IMR-90 (cell line): ENCODE measurements at regions not wholly inside any gene's neighbourhood (a gene's known extent, or its start where the extent isn't known, plus 50 kb on each side); places are given as distances from the start of the nearest gene placed in this dataset.
A peak's percentile ranks its signal among the peaks of the same experiment; 100 is the strongest.

Experiments used
- ATAC-seq: fragments of 200-7000 bp; cut with Tn5 transposase; 2 replicates; pipeline ENCODE4 v1.9.1; 2020; ENCODE audit warnings: low read depth, mild to moderate bottlenecking, moderate library complexity
- BruUV-seq: library from RNA; stranded (reverse); fragments of 400-500 nt; replicated peaks from 2 replicates; lab custom pipeline; 2021; lab: Mats Ljungman, UMichigan
- CTCF ChIA-PET: fragments of 300-600 bp; formaldehyde crosslinking; extraction: SDS; loops from one replicate; lab custom pipeline; 2021; ENCODE audit warnings: antibody characterized with exemption; lab: Yijun Ruan, JAX
- POLR2A ChIA-PET: fragments of 300-600 bp; sonication (Branson Sonifier 250); formaldehyde crosslinking; loops from one replicate; lab custom pipeline; 2022; ENCODE audit warnings: antibody characterized with exemption; ENCODE audit not compliant: unreplicated experiment; lab: Charles Lee
- DNase-seq: peaks from one replicate; pipeline ENCODE4 v3.0.0; 2013
- H2AFZ ChIP-seq: replicated peaks from 2 replicates; pipeline ENCODE3; 2013; ENCODE audit warnings: low read length, mild to moderate bottlenecking; ENCODE audit not compliant: poor library complexity
- H2AK5ac ChIP-seq: 2 replicates; pipeline ENCODE4 v1.6.1; 2013; ENCODE audit warnings: low read depth, low read length, inconsistent platforms
- H2AK9ac ChIP-seq: replicated peaks from 2 replicates; pipeline ENCODE3; 2013; ENCODE audit warnings: mild to moderate bottlenecking, low read depth, low read length, moderate library complexity; ENCODE audit not compliant: poor library complexity
- H2BK120ac ChIP-seq: 2 replicates; pipeline ENCODE4 v1.6.1; 2013; ENCODE audit warnings: low read depth, low read length, inconsistent platforms
- H2BK15ac ChIP-seq: 3 replicates; pipeline ENCODE4 v1.6.1; 2013; ENCODE audit warnings: low read depth, low read length, inconsistent platforms
- H2BK20ac ChIP-seq: 2 replicates; pipeline ENCODE4 v1.6.1; 2013; ENCODE audit warnings: low read depth, mild to moderate bottlenecking, inconsistent platforms, low read length, moderate library complexity
- H2BK5ac ChIP-seq: 2 replicates; pipeline ENCODE4 v1.6.1; 2013; ENCODE audit warnings: mild to moderate bottlenecking, low read depth, low read length, inconsistent platforms; ENCODE audit not compliant: poor library complexity, severe bottlenecking
- H3K14ac ChIP-seq: replicated peaks from 2 replicates; pipeline ENCODE4 v1.6.1; 2013; ENCODE audit warnings: low read depth, low read length, inconsistent platforms
- H3K18ac ChIP-seq: 2 replicates; pipeline ENCODE4 v1.6.1; 2013; ENCODE audit warnings: low read depth, low read length, control low read depth
- H3K23ac ChIP-seq: 2 replicates; pipeline ENCODE4 v1.6.1; 2013; ENCODE audit warnings: low read depth, low read length, inconsistent platforms
- H3K27ac ChIP-seq: 2 replicates; pipeline ENCODE4 v1.5.1; 2013; ENCODE audit warnings: mild to moderate bottlenecking, control low read depth, low read length; ENCODE audit not compliant: insufficient read depth
- H3K27me3 ChIP-seq: 2 replicates; pipeline ENCODE4 v1.6.1; 2013; ENCODE audit warnings: low read length; ENCODE audit not compliant: control insufficient read depth, insufficient read depth
- H3K36me3 ChIP-seq: 2 replicates; pipeline ENCODE4 v1.6.1; 2013; ENCODE audit warnings: low read length, mixed read lengths; ENCODE audit not compliant: control insufficient read depth, insufficient read depth
- H3K4ac ChIP-seq: 2 replicates; pipeline ENCODE4 v1.6.1; 2013; ENCODE audit warnings: low read depth, low read length, inconsistent platforms
- H3K4me1 ChIP-seq: 2 replicates; pipeline ENCODE4 v1.6.1; 2013; ENCODE audit warnings: low read length, mixed read lengths; ENCODE audit not compliant: control insufficient read depth, insufficient read depth
- H3K4me2 ChIP-seq: 2 replicates; pipeline ENCODE4 v1.6.1; 2013; ENCODE audit warnings: low read depth, mild to moderate bottlenecking, control low read depth, low read length, moderate library complexity
- H3K4me3 ChIP-seq: 2 replicates; pipeline ENCODE4 v1.5.1; 2013; ENCODE audit warnings: low read depth, mild to moderate bottlenecking, control low read depth, low read length, moderate library complexity; ENCODE audit not compliant: insufficient read depth
- H3K56ac ChIP-seq: 2 replicates; pipeline ENCODE4 v1.6.1; 2013; ENCODE audit warnings: low read length, inconsistent platforms; ENCODE audit not compliant: insufficient read depth; ENCODE audit errors: extremely low read depth
- H3K79me1 ChIP-seq, 2 experiments: 2 replicates each; pipeline ENCODE4 v1.6.1; 2013; ENCODE audit warnings: low read length in 2 of 2, inconsistent platforms in 1 of 2, low read depth in 1 of 2
- H3K9ac ChIP-seq: 2 replicates; pipeline ENCODE4 v1.6.1; 2013; ENCODE audit warnings: low read depth, low read length, control low read depth
- H3K9me1 ChIP-seq: 2 replicates; pipeline ENCODE4 v1.6.1; 2013; ENCODE audit warnings: low read length, inconsistent platforms; ENCODE audit not compliant: insufficient read depth
- H3K9me3 ChIP-seq: 2 replicates; pipeline ENCODE4 v1.6.1; 2013; ENCODE audit warnings: low read length; ENCODE audit not compliant: control insufficient read depth, insufficient read depth
- H4K20me1 ChIP-seq: 2 replicates; pipeline ENCODE4 v1.6.1; 2013; ENCODE audit warnings: low read length, inconsistent platforms; ENCODE audit not compliant: insufficient read depth
- H4K5ac ChIP-seq: 2 replicates; pipeline ENCODE4 v1.6.1; 2013; ENCODE audit warnings: mild to moderate bottlenecking, low read depth, low read length, control low read depth
- H4K8ac ChIP-seq, 2 experiments: 2 replicates each; pipeline ENCODE4 v1.6.1; 2013; ENCODE audit warnings: low read depth in 2 of 2, low read length in 2 of 2, control low read depth in 1 of 2, inconsistent platforms in 1 of 2
- H4K91ac ChIP-seq: 2 replicates; pipeline ENCODE4 v1.6.1; 2013; ENCODE audit warnings: low read depth, low read length, inconsistent platforms; ENCODE audit not compliant: insufficient read depth
- CEBPB ChIP-seq: IDR thresholded peaks from 2 replicates; pipeline ENCODE4 v1.6.1; 2012; ENCODE audit warnings: low read depth, low read length, improper control_type of control experiment
- CHD1 ChIP-seq: IDR thresholded peaks from 2 replicates; pipeline ENCODE4 v1.6.1; 2012; ENCODE audit warnings: low read depth, low read length, improper control_type of control experiment
- MAFK ChIP-seq: IDR thresholded peaks from 2 replicates; pipeline ENCODE4 v1.6.1; 2012; ENCODE audit warnings: low read depth, low read length, improper control_type of control experiment
- NFE2L2 ChIP-seq: fragments of 150-350 bp; IDR thresholded peaks from 2 replicates; pipeline ENCODE4 v1.6.1; 2016; ENCODE audit warnings: low read depth, mild to moderate bottlenecking, low read length
- POLR2A ChIP-seq: IDR thresholded peaks from 2 replicates; pipeline ENCODE4 v1.6.1; 2012; ENCODE audit warnings: mild to moderate bottlenecking, low read depth, low read length
- RAD21 ChIP-seq: IDR thresholded peaks from 2 replicates; pipeline ENCODE4 v1.6.1; 2012; ENCODE audit warnings: low read length, improper control_type of control experiment
- WGBS, 2 experiments: methylation state at CpG; one replicate each; pipeline versions ENCODE4 v1.1.5 to v1.1.7; 2013; ENCODE audit warnings: missing lambda C conversion rate in 2 of 2; ENCODE audit not compliant: insufficient read length in 1 of 2; ENCODE audit errors: extremely low coverage in 2 of 2; 5-methylcytosine and 5-hydroxymethylcytosine counted together
- dilution Hi-C: fragments of 300-500 bp; cut with HindIII; formaldehyde crosslinking; loops from one replicate; pipeline ENCODE4 v1.14.3; 2018; ENCODE audit warnings: low sequenced_read_pairs; ENCODE audit not compliant: unreplicated experiment
- in situ Hi-C: fragments of 300-500 bp; cut with MboI; formaldehyde crosslinking; loops from 3 replicates; pipeline ENCODE4 v1.14.3; 2019; ENCODE audit warnings: low sequenced_read_pairs, inconsistent platforms, mixed read lengths
- intact Hi-C: fragments of 100-400 bp; cut with micrococcal nuclease; formaldehyde crosslinking; loops from 2 replicates; pipeline ENCODE4 v1.10.0; 2022
- TF ChIP-seq, protein P1 (sequence below): conservative IDR thresholded peaks from 2 replicates; pipeline ENCODE4 v1.5.1; 2012; ENCODE audit warnings: mild to moderate bottlenecking, low read depth, low read length, improper control_type of control experiment

- Histone ChIP-seq H3K9ac (no peak overlapping the region), H2BK120ac (peak overlapping the region; percentile 96), H3K4ac (peak overlapping the region; percentile 83), H4K8ac (peak overlapping the region; percentile 39 to 61; a peak in 2 of 4 replicates), H3K4me1 (peaks cover 9% of the 10 kb centered on the region), H2AK9ac (peak overlapping the region; percentile 79), H2BK5ac (peak overlapping the region; percentile 31), H3K4me3 (no peak overlapping the region), H3K4me2 (peak overlapping the region; percentile 23; the same call in 1 of the 2 replicates), H3K9me1 (peaks cover 11% of the 10 kb centered on the region), H3K14ac (peak overlapping the region; percentile 70), H3K27me3 (no peaks in the 10 kb centered on the region), H2BK20ac (peak overlapping the region; percentile 75; the same call in 1 of the 2 replicates), H3K9me3 (no peaks in the 10 kb centered on the region), H3K36me3 (no peaks in the 10 kb centered on the region), H3K18ac (peak overlapping the region; percentile 9; the same call in 1 of the 2 replicates), H4K5ac (peak overlapping the region; percentile 4; the same call in 1 of the 2 replicates), H2AFZ (peak overlapping the region; percentile 86), H2AK5ac (peak overlapping the region; percentile 88), H3K27ac (no peak overlapping the region), H4K91ac (peak overlapping the region; percentile 65), H3K79me1 (no peaks in the 10 kb centered on the region; a peak in 1 of 4 replicates), H4K20me1 (no peaks in the 10 kb centered on the region), H2BK15ac (peak overlapping the region; percentile 97; the same call in 2 of the 3 replicates), H3K23ac (peak overlapping the region; percentile 82), H3K56ac (no peak overlapping the region)
- POLR2A ChIA-PET = no interaction called here
- intact Hi-C loops = no loop called here
- DNase-seq (peak; percentile 75), ATAC-seq (peak; percentile 67)
- TF ChIP-seq CHD1 = no peak
- TF ChIP-seq NFE2L2 = no peak
- no peak for TF ChIP-seq RAD21
- no peak for TF ChIP-seq CEBPB
- TF ChIP-seq, protein P1, sequence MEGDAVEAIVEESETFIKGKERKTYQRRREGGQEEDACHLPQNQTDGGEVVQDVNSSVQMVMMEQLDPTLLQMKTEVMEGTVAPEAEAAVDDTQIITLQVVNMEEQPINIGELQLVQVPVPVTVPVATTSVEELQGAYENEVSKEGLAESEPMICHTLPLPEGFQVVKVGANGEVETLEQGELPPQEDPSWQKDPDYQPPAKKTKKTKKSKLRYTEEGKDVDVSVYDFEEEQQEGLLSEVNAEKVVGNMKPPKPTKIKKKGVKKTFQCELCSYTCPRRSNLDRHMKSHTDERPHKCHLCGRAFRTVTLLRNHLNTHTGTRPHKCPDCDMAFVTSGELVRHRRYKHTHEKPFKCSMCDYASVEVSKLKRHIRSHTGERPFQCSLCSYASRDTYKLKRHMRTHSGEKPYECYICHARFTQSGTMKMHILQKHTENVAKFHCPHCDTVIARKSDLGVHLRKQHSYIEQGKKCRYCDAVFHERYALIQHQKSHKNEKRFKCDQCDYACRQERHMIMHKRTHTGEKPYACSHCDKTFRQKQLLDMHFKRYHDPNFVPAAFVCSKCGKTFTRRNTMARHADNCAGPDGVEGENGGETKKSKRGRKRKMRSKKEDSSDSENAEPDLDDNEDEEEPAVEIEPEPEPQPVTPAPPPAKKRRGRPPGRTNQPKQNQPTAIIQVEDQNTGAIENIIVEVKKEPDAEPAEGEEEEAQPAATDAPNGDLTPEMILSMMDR = no peak
- no peak for TF ChIP-seq POLR2A
- TF ChIP-seq MAFK = no peak
- dilution Hi-C loops = no loop called here
- in situ Hi-C loops = no loop called here
- BruUV-seq = no TSS peak
- CTCF ChIA-PET = no interaction called here
- WGBS, 2 experiments = 81% methylated on average over 5 of the region's 21 CpGs; no CpG with 5 or more reads in 1 of the 2 experiments
Observed at GRCh38 chr5:34563931-34564709, 92.0 kb upstream of the RAI14 start.
